IgD-negative memory B cell (primary cell): ENCODE measurements at regions not wholly inside any gene's neighbourhood (a gene's known extent, or its start where the extent isn't known, plus 50 kb on each side); places are given as distances from the start of the nearest gene placed in this dataset.

Experiments
- H3K27ac Mint-ChIP-seq, 3 donors: one replicate each; pipeline ENCODE4 v1.8.0; 2020 to 2022; ENCODE audit warnings: mild to moderate bottlenecking in 3 of 3, mixed read lengths in 3 of 3, moderate library complexity in 1 of 3
- H3K27me3 Mint-ChIP-seq: one replicate; pipeline ENCODE4 v1.8.0; 2021; ENCODE audit warnings: mixed read lengths
- H3K36me3 Mint-ChIP-seq: one replicate; pipeline ENCODE4 v1.8.0; 2020; ENCODE audit warnings: mild to moderate bottlenecking, mixed read lengths
- H3K4me1 Mint-ChIP-seq, 3 donors: one replicate each; pipeline ENCODE4 v1.8.0; 2020 to 2022; ENCODE audit warnings: mixed read lengths in 3 of 3, mild to moderate bottlenecking in 1 of 3
- H3K4me3 Mint-ChIP-seq, 4 donors: one replicate each; pipeline ENCODE4 v1.8.0; 2020 to 2022; ENCODE audit warnings: mild to moderate bottlenecking in 4 of 4, mixed read lengths in 4 of 4, moderate library complexity in 3 of 4
- H3K9me3 Mint-ChIP-seq, 3 donors: one replicate each; pipeline ENCODE4 v1.8.0; 2020 to 2021; ENCODE audit warnings: mixed read lengths in 3 of 3, mild to moderate bottlenecking in 1 of 3

GRCh38 chr9:88745276-88746001, 210.5 kb downstream of the NXNL2 start:
- Mint-ChIP-seq H3K9me3 (peaks cover 0 to 2% (median 0%) of the 10 kb centered on the region in 3 donors), H3K4me1 (no peaks in the 10 kb centered on the region), H3K27me3 (peaks cover 5% of the 10 kb centered on the region), H3K36me3 (no peaks in the 10 kb centered on the region), H3K4me3 (no peak overlapping the region), H3K27ac (no peak overlapping the region)

GRCh38 chr9:88746029-88746742, 211.2 kb downstream of the NXNL2 start:
- H3K9me3 Mint-ChIP-seq: peaks cover 0 to 2% (median 0%) of the 10 kb centered on the region in 3 donors
- no peak overlapping the region for H3K4me3 Mint-ChIP-seq

DNA sequence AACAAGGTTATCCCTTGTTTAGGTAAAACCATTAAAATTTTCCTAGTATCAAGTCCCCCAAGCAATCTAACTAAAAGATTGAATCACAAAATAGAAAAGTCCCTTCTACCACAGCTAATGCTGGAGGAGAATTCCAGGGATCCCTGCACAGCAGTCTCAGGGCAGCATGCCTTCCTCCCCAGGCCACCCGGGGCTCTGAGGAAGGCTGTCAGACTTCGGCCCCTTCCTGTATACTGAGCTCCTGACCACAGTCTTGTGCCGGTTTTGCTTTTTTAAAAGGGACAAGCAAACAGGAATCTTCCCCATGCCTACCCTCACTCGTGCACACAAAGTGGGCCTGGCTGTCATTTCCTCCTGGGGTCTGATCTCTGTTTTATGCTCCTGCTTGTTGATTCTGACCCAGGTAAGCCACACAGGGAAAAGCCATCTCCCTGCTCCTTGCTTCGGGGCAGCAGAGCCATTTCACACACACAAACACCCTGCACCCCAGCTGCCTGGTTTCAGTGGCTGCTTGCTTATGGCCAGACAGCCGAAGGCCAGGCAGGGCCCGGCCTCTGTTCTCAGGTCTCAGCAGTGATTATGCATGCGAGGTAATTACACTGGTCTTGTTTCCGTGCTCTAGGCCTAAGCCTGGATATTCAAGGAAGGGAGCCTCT, 211.9 kb downstream of the NXNL2 start:
- Mint-ChIP-seq H3K9me3 (peaks cover 0 to 3% (median 2%) of the 10 kb centered on the region in 3 donors), H3K27ac (no peak overlapping the region), H3K36me3 (no peaks in the 10 kb centered on the region), H3K4me3 (no peak overlapping the region), H3K27me3 (peaks cover 5% of the 10 kb centered on the region), H3K4me1 (no peaks in the 10 kb centered on the region)

More at GRCh38 chr9:88746029-88746742, 211.2 kb downstream of the NXNL2 start:
- no peaks in the 10 kb centered on the region for H3K36me3 Mint-ChIP-seq
- no peak overlapping the region for H3K27ac Mint-ChIP-seq
- H3K27me3 Mint-ChIP-seq: peaks cover 5% of the 10 kb centered on the region
- H3K4me1 Mint-ChIP-seq: no peaks in the 10 kb centered on the region

- no peak overlapping the region for H3K27ac Mint-ChIP-seq
- H3K4me1 Mint-ChIP-seq: no peaks in the 10 kb centered on the region
- H3K4me3 Mint-ChIP-seq: no peak overlapping the region
- peaks cover 0 to 3% (median 2%) of the 10 kb centered on the region in 3 donors for H3K9me3 Mint-ChIP-seq
- H3K27me3 Mint-ChIP-seq: peaks cover 5% of the 10 kb centered on the region
- H3K36me3 Mint-ChIP-seq: no peaks in the 10 kb centered on the region
Observed at GRCh38 chr9:88747768-88748167, 212.8 kb downstream of the NXNL2 start.

DNA sequence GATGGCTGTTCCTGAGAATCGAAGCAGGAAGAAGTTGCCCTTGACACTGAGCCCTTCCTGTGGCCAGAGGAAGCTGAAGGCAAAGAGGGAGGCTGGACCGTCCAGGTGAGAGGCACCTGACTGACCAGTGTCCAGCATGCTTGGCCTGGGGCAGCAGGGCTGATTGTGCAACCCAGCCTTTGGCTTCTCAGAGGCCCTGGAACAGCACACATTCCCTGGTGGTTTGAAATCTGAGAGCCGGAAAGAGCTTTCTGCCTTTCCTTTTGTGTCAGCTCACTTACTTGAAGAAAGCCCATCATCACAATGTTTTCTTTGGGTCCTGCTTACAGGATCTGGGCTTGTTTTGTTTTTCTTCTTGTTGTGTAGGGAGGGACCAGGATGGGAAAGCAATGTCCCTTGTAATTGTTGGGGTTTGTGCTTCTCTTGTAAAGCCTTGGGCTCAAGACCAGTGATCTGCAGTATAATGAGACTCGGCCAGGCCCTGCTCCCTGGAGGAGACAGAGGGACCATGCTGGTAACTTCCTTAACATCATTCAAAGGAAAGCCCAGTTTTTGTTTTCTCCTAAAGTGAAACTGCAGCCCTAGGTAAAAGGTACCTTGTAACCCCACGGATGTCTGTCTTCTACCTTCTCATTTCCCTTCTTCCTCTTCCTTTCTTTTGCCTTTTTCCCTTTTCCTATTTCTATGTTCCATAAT, 213.7 kb downstream of the NXNL2 start:
- Mint-ChIP-seq H3K27me3 (peaks cover 5% of the 10 kb centered on the region), H3K4me3 (no peak overlapping the region), H3K27ac (no peak overlapping the region)

GRCh38 chr9:88749420-88749819, 214.4 kb downstream of the NXNL2 start:
- Mint-ChIP-seq H3K27ac (no peak overlapping the region), H3K4me1 (no peaks in the 10 kb centered on the region), H3K9me3 (peaks cover 0 to 3% (median 2%) of the 10 kb centered on the region in 3 donors), H3K27me3 (peaks cover 5% of the 10 kb centered on the region), H3K4me3 (no peak overlapping the region), H3K36me3 (no peaks in the 10 kb centered on the region)

More for the DNA sequence above, 213.7 kb downstream of the NXNL2 start:
- Mint-ChIP-seq H3K9me3 (peaks cover 0 to 3% (median 2%) of the 10 kb centered on the region in 3 donors), H3K4me1 (no peaks in the 10 kb centered on the region), H3K36me3 (no peaks in the 10 kb centered on the region)

DNA sequence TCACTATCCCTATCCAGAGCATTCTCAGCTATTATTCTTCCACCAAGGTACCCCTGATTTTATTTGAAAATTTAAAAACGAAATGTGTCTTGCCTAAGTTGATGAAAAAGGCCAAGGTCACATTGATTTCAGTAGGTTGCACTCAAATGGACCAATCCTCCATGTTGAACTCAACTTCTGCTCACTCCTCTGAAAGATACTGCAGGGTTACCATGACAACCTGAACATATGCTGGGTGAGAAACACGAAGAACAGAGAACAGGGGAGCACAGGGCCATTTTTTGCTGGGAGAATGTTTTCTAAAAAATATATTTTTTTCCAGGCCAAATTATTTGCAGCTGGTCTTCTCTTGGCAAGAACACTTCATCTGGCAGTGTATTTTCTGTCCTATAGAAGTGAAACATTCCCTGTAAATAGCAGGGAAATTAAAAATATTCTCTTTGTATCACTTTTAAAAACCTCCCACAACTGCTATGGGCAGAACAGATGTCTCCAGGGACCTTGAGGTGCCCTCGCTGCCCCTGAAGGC, 215.9 kb downstream of the NXNL2 start:
- H3K4me1 Mint-ChIP-seq: no peaks in the 10 kb centered on the region
- no peaks in the 10 kb centered on the region for H3K36me3 Mint-ChIP-seq
- H3K4me3 Mint-ChIP-seq: no peak overlapping the region
- H3K27ac Mint-ChIP-seq: no peak overlapping the region
- H3K9me3 Mint-ChIP-seq: peaks cover 0 to 3% (median 2%) of the 10 kb centered on the region in 3 donors
- peaks cover 2% of the 10 kb centered on the region for H3K27me3 Mint-ChIP-seq

- Mint-ChIP-seq H3K9me3 (peaks cover 0 to 3% (median 2%) of the 10 kb centered on the region in 3 donors), H3K27ac (no peak overlapping the region), H3K27me3 (no peaks in the 10 kb centered on the region), H3K36me3 (no peaks in the 10 kb centered on the region), H3K4me3 (no peak overlapping the region), H3K4me1 (no peaks in the 10 kb centered on the region)
Observed at GRCh38 chr9:88751781-88752180, 216.8 kb downstream of the NXNL2 start.

DNA sequence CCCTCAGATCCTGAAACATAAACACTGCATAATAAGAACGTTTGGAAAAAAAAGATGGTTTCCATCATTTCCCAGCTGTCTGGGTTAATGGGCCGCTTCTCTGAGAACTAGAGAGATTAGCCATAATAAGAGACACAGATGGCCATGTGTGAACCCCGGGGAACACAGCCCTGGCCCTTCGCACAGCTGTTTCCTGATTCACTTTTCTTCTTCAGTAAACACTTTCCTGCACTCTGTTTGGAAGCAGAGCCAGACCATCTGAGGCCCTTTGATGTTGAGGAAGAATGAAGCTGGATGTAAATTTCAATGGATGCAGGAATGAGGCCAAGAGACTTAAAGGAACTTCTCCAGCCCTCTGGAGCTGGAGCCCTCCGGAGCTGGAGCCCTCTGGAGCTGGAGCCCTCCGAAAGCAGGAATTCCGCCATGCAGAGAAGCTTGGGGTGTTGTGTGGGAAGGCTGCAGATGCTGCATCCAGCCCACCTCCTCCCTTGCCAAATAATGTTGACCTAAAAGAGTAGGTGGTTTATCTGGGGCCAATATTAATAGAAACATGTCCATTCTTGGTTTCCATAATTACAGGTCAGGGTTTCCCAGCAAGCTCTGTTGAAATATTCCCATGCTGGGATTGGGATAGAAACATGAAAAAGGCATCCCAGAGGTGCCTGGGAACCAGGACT, 218.9 kb downstream of the NXNL2 start:
- no peak overlapping the region for H3K4me3 Mint-ChIP-seq
- H3K4me1 Mint-ChIP-seq: no peaks in the 10 kb centered on the region

GRCh38 chr9:88754452-88754851, 219.5 kb downstream of the NXNL2 start:
- no peaks in the 10 kb centered on the region for H3K4me1 Mint-ChIP-seq
- peaks cover 2% of the 10 kb centered on the region for H3K27me3 Mint-ChIP-seq
- no peak overlapping the region for H3K27ac Mint-ChIP-seq
- no peaks in the 10 kb centered on the region for H3K36me3 Mint-ChIP-seq
- H3K4me3 Mint-ChIP-seq: no peak overlapping the region
- H3K9me3 Mint-ChIP-seq: peaks cover 0 to 3% (median 2%) of the 10 kb centered on the region in 3 donors

More for the DNA sequence above, 218.9 kb downstream of the NXNL2 start:
- H3K27ac Mint-ChIP-seq: no peak overlapping the region
- no peaks in the 10 kb centered on the region for H3K36me3 Mint-ChIP-seq
- peaks cover 0 to 3% (median 2%) of the 10 kb centered on the region in 3 donors for H3K9me3 Mint-ChIP-seq
- peaks cover 2% of the 10 kb centered on the region for H3K27me3 Mint-ChIP-seq

DNA sequence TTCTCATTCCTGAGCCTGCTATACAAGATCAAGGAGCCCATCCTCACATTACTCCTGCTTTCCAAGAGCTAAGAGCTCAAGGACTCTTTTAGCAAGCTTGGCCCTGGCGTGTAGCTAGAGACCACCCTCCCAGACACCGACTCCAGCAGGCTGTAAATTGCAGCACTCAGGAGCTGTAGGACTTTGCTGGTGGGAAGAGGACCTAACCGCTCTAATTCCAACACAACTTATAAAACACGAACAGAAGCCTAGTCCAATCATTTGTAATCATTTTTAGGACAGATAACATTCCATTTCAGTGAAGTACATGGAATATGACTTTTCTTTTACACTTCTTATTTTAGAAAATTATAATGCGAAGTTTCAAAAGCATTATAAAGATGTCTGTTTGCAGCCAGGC, 219.9 kb downstream of the NXNL2 start:
- no peak overlapping the region for H3K4me3 Mint-ChIP-seq
- no peaks in the 10 kb centered on the region for H3K36me3 Mint-ChIP-seq

GRCh38 chr9:88757406-88758010, 222.5 kb downstream of the NXNL2 start:
- no peaks in the 10 kb centered on the region for H3K36me3 Mint-ChIP-seq
- no peak overlapping the region for H3K27ac Mint-ChIP-seq
- peaks cover 2% of the 10 kb centered on the region for H3K27me3 Mint-ChIP-seq
- peaks cover 0 to 4% (median 0%) of the 10 kb centered on the region in 3 donors for H3K9me3 Mint-ChIP-seq
- no peaks in the 10 kb centered on the region for H3K4me1 Mint-ChIP-seq
- no peak overlapping the region for H3K4me3 Mint-ChIP-seq

More for the DNA sequence above, 219.9 kb downstream of the NXNL2 start:
- Mint-ChIP-seq H3K9me3 (peaks cover 0 to 4% (median 2%) of the 10 kb centered on the region in 3 donors), H3K27me3 (peaks cover 2% of the 10 kb centered on the region), H3K4me1 (no peaks in the 10 kb centered on the region), H3K27ac (no peak overlapping the region)

DNA sequence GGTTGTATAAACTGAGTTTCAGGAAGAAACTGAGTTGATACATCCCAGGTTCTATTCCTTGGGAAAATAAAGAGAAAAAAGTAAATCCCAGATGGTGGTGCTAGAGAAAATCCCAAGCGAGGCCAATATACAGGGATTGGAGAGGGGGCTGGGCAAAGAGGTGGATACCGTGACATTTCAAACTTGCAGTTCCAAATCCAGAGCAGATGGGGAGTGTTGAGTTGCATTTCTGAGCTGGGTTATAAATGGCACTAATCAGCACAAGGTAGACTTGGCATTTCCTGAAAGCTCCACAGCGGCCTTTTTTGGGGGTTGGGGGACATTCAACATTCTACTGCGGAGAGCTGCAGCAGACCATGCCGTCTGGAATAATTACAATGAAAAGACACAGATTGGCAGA, 224.4 kb downstream of the NXNL2 start:
- no peak overlapping the region for H3K4me3 Mint-ChIP-seq
- H3K27me3 Mint-ChIP-seq: peaks cover 2% of the 10 kb centered on the region
- H3K9me3 Mint-ChIP-seq: peaks cover 0 to 4% (median 0%) of the 10 kb centered on the region in 3 donors
- no peaks in the 10 kb centered on the region for H3K4me1 Mint-ChIP-seq
- no peaks in the 10 kb centered on the region for H3K36me3 Mint-ChIP-seq
- no peak overlapping the region for H3K27ac Mint-ChIP-seq
